OCI-LY3 (cell line): ENCODE measurements at regions not wholly inside any gene's neighbourhood (a gene's known extent, or its start where the extent isn't known, plus 50 kb on each side); places are given as distances from the start of the nearest gene placed in this dataset.

Experiments
- H2AFZ ChIP-seq: fragments of 200-600, 300-600 bp; shearing (Covaris generic); 2 replicates; pipeline ENCODE4 v1.6.0; 2014; ENCODE audit warnings: antibody characterized with exemption, low read depth, low read length
- H3K27ac ChIP-seq: fragments of 200-600, 300-600 bp; sonication (generic); 2 replicates; pipeline ENCODE4 v1.5.1; 2014; ENCODE audit warnings: mild to moderate bottlenecking, low read length, moderate library complexity, mixed read lengths
- H3K27me3 ChIP-seq: fragments of 200-600, 300-600 bp; sonication (generic); 2 replicates; pipeline ENCODE4 v1.6.1; 2014; ENCODE audit warnings: low read depth, low read length, mixed read lengths
- H3K36me3 ChIP-seq: fragments of 200-600, 300-600 bp; sonication (generic); replicated peaks from 2 replicates; pipeline ENCODE3; 2014; ENCODE audit warnings: low read depth, low read length, mixed read lengths
- H3K4me1 ChIP-seq: fragments of 300-600, 200-600 bp; sonication (generic); 2 replicates; pipeline ENCODE4 v1.6.1; 2014; ENCODE audit warnings: low read length, mixed read lengths
- H3K4me2 ChIP-seq: fragments of 200-600, 300-600 bp; sonication (generic); 2 replicates; pipeline ENCODE4 v1.6.1; 2014; ENCODE audit warnings: low read length, mixed read lengths
- H3K4me3 ChIP-seq: fragments of 300-600, 200-600 bp; sonication (generic); 2 replicates; pipeline ENCODE4 v1.5.1; 2014; ENCODE audit warnings: antibody characterized with exemption, mild to moderate bottlenecking, low read length, moderate library complexity
- H3K79me2 ChIP-seq: fragments of 300-600, 200-600 bp; shearing (Covaris generic); 2 replicates; pipeline ENCODE4 v1.6.1; 2014; ENCODE audit warnings: mild to moderate bottlenecking, low read length, mixed read lengths
- H3K9ac ChIP-seq: fragments of 300-600, 200-600 bp; shearing (Covaris generic); 2 replicates; pipeline ENCODE4 v1.6.0; 2014; ENCODE audit warnings: mild to moderate bottlenecking, low read length, moderate library complexity
- H3K9me3 ChIP-seq: fragments of 200-600, 300-600 bp; shearing (Covaris generic); 2 replicates; pipeline ENCODE4 v1.6.1; 2014; ENCODE audit warnings: low read length, mixed read lengths; ENCODE audit not compliant: insufficient read depth
- H4K20me1 ChIP-seq: fragments of 200-600, 300-600 bp; sonication (generic); 2 replicates; pipeline ENCODE4 v1.6.1; 2016; ENCODE audit warnings: low read length, mixed read lengths; ENCODE audit not compliant: insufficient read depth
- EZH2phosphoT487 ChIP-seq: fragments of 200-600 bp; shearing (Covaris generic); IDR thresholded peaks from 2 replicates; pipeline ENCODE4 v1.6.1; 2018; ENCODE audit warnings: antibody characterized with exemption, mixed run types, low read depth
- TF ChIP-seq, protein P1 (sequence below): fragments of 200-600, 300-600 bp; sonication (generic); IDR thresholded peaks from 2 replicates; pipeline ENCODE4 v1.5.1; 2014; ENCODE audit warnings: antibody characterized with exemption, low read length, low read depth

DNA sequence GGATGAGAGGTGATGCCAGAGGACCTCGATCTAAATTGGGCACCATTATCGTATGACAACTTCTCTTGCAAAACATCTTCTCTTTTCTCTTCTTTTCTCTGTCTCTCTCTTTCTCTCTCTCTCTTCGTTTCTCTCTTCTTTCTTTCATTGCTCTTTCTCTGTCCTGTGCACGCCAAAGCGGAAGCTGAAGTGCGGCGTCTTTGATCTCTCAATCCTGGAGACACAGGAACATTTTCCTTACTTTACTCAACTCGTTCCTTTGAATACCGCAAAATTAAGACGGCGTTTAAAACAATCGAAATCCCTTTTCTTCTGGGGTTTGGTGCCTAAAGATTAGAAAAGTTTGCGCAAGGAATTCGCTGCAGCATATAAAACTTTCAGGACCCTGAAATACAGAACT lies 176.6 kb downstream of the KDM5D start:
- Histone ChIP-seq H3K27ac (peak overlapping the region; percentile 99), H2AFZ (no peak overlapping the region; the same call in 1 of the 2 replicates), H3K4me1 (peaks cover 24% of the 10 kb centered on the region), H3K9me3 (no peaks in the 10 kb centered on the region), H3K4me3 (peak overlapping the region; percentile 96), H3K9ac (peak overlapping the region; percentile 96), H3K79me2 (peaks cover 55% of the 10 kb centered on the region), H3K36me3 (peaks cover 9% of the 10 kb centered on the region), H3K4me2 (peak overlapping the region; percentile 82), H3K27me3 (no peaks in the 10 kb centered on the region), H4K20me1 (peaks cover 28% of the 10 kb centered on the region; the same call in 1 of the 2 replicates)
- TF ChIP-seq, protein P1, sequence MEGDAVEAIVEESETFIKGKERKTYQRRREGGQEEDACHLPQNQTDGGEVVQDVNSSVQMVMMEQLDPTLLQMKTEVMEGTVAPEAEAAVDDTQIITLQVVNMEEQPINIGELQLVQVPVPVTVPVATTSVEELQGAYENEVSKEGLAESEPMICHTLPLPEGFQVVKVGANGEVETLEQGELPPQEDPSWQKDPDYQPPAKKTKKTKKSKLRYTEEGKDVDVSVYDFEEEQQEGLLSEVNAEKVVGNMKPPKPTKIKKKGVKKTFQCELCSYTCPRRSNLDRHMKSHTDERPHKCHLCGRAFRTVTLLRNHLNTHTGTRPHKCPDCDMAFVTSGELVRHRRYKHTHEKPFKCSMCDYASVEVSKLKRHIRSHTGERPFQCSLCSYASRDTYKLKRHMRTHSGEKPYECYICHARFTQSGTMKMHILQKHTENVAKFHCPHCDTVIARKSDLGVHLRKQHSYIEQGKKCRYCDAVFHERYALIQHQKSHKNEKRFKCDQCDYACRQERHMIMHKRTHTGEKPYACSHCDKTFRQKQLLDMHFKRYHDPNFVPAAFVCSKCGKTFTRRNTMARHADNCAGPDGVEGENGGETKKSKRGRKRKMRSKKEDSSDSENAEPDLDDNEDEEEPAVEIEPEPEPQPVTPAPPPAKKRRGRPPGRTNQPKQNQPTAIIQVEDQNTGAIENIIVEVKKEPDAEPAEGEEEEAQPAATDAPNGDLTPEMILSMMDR, result no peak
- no peak for TF ChIP-seq EZH2phosphoT487

DNA sequence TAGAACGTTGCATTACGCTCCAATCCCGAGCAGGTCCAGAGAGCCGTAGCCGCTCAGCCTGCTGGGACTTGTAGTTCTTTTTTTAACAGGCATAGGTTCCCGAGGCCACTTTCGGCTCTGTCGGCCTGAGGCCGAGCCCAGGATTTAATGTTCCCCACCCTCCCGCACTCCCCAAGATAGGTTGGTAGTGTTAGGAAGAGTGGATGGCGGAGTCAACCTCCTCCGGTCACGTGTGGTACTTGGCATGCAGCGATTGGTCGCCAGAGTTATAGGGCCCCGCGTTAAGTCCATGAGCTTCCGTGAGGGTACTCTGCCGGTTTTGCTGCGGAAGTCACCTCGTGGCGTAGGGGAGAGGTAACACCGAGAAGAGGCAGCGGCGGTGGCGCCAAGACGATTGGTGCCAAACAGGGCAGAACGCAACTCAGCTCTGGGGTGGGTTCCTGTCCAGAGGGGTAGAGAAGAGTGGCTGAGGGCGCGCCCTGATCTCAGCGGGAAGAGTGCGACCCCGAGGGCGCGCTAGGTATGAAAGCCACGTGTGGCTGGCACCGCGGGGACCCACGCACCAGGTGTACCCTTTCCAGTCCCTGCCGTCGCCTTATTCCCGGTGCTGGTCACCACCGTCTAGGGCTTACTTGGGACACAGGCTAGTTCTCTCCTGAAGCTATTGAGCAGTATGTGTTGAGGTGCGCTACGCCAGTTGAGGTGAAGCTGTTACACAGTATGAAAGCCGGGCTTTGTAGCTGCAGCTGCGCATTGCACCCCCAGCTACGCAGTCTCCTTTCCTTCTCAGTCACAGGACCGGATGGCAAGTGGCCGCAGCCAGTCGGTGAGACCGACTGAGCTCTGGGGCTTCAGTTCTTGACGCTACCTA lies 177.2 kb downstream of the KDM5D start:
- no peaks in the 10 kb centered on the region for H3K27me3 ChIP-seq
- H2AFZ ChIP-seq, result peak overlapping the region; percentile 91
- peaks cover 4% of the 10 kb centered on the region for H3K36me3 ChIP-seq
- no peak for TF ChIP-seq EZH2phosphoT487
- TF ChIP-seq, protein P1, result no peak
- H3K4me1 ChIP-seq, result peaks cover 24% of the 10 kb centered on the region
- H3K9ac ChIP-seq, result peak overlapping the region; percentile 96
- peak overlapping the region; percentile 96 for H3K4me3 ChIP-seq
- peaks cover 49% of the 10 kb centered on the region for H3K79me2 ChIP-seq
- peak overlapping the region; percentile 82 for H3K4me2 ChIP-seq
- H3K9me3 ChIP-seq, result no peaks in the 10 kb centered on the region
- H3K27ac ChIP-seq, result peak overlapping the region; percentile 99
- peaks cover 24% of the 10 kb centered on the region; the same call in 1 of the 2 replicates for H4K20me1 ChIP-seq

DNA sequence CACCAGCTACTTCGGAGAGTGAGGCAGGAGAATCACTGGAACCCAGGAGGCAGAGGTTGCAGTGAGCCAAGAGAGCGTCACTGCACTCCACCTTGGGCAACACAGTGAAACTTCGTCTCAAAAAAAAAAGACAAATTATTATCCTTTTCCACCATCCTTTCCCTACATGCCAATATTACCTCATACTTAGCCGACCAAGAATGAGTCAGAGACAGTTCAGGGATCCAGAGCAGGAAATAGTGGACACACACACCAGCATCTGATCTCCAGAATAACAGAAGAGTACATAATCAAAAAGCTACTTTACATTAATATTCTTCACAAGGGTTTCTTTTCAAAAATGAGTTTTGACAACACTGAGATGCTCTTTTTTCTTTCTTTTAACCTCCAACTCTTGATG lies 185.4 kb downstream of the KDM5D start:
- H3K79me2 ChIP-seq, result no peaks in the 10 kb centered on the region
- TF ChIP-seq EZH2phosphoT487, result no peak
- TF ChIP-seq, protein P1, result no peak
- H3K4me2 ChIP-seq, result no peak overlapping the region
- no peaks in the 10 kb centered on the region for H3K27me3 ChIP-seq
- no peak overlapping the region for H3K27ac ChIP-seq
- no peaks in the 10 kb centered on the region for H4K20me1 ChIP-seq
- no peaks in the 10 kb centered on the region for H3K9me3 ChIP-seq
- no peaks in the 10 kb centered on the region for H3K36me3 ChIP-seq
- no peak overlapping the region for H2AFZ ChIP-seq
- no peak overlapping the region for H3K9ac ChIP-seq
- no peak overlapping the region for H3K4me3 ChIP-seq
- H3K4me1 ChIP-seq, result no peaks in the 10 kb centered on the region

DNA sequence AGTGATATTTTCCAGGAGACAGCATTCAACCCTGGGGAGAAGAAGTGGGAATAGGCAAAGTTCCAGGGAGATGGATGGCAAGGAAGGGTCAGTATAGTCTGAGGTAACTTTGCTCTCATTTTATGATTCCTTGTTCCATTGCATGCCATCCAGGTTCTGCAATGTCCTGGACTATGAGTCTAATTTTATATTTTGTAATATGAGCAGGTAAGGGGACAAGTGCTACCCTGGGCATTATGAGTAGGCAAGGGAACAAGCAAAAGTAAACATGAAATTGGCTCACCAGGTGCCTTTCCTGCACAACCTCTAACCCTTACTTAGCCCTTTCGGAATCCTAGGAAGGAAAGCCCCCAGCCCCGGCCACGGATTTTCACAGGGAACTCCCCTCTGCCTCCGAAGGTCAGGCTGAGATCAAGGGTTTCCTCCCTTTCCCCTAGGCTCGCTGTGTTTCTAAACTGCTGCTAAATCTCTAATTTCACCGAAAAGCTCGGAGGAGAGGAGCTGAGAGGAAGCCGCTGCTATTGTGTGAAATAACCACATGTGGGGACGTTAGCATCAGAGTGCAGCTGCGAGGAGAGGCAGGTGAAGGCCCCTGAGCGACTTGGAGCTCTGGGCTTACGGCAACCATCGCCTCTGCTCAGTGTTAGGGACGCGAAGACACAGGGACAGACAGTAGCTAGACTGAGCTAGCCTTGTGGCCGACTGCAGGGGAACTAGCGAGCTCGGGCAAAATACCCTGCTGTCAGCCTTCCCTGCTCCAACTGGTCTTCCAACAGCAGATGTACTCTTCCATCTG lies 194.7 kb downstream of the KDM5D start:
- Histone ChIP-seq H3K9me3 (no peaks in the 10 kb centered on the region), H3K79me2 (no peaks in the 10 kb centered on the region), H3K27me3 (no peaks in the 10 kb centered on the region; the same call in 1 of the 2 replicates), H4K20me1 (no peaks in the 10 kb centered on the region), H3K4me3 (no peak overlapping the region), H2AFZ (no peak overlapping the region), H3K27ac (no peak overlapping the region), H3K4me1 (no peaks in the 10 kb centered on the region), H3K4me2 (no peak overlapping the region), H3K9ac (no peak overlapping the region), H3K36me3 (no peaks in the 10 kb centered on the region)
- no peak for TF ChIP-seq EZH2phosphoT487
- TF ChIP-seq, protein P1, result no peak
